Esophagus muscularis mucosa (tissue), 4 donors: ENCODE measurements at regions not wholly inside any gene's neighbourhood (a gene's known extent, or its start where the extent isn't known, plus 50 kb on each side); places are given as distances from the start of the nearest gene placed in this dataset.

ENCODE experiments used
- DNase-seq: peaks from one replicate; pipeline ENCODE4 v3.0.0-alpha.2; 2017; ENCODE audit errors: extremely low spot score
- H3K27ac ChIP-seq, 4 donors: fragments of 200-600 bp; sonication (generic); replicated peaks in 1 of 4; 1 replicate in 3 of 4; 2 replicates in 1 of 4; pipeline ENCODE4 v1.5.1; 2016 to 2019; ENCODE audit warnings: mild to moderate bottlenecking in 1 of 4
- H3K27me3 ChIP-seq, 4 donors: fragments of 200-600 bp; sonication (generic); one replicate each; pipeline versions ENCODE4 v1.5.1 to v1.6.0; 2016 to 2019
- H3K36me3 ChIP-seq, 4 donors: fragments of 200-600 bp; sonication (generic); one replicate each; pipeline ENCODE4 v1.5.1; 2016 to 2019
- H3K4me1 ChIP-seq, 4 donors: fragments of 200-600 bp; sonication (generic); one replicate each; pipeline ENCODE4 v1.5.1; 2016 to 2019
- H3K4me3 ChIP-seq, 4 donors: fragments of 200-600 bp; sonication (generic); 1 replicate in 2 of 4; 2 replicates in 2 of 4; pipeline ENCODE4 v1.5.1; 2016 to 2019; ENCODE audit warnings: mild to moderate bottlenecking in 4 of 4, moderate library complexity in 1 of 4
- H3K9me3 ChIP-seq, 4 donors: fragments of 200-600 bp; sonication (generic); 1 replicate in 3 of 4; 2 replicates in 1 of 4; pipeline ENCODE4 v1.5.1; 2016 to 2019
- EP300 ChIP-seq: sonication (generic); formaldehyde crosslinking; IDR thresholded peaks from one replicate; pipeline ENCODE4 v1.6.1; 2017; ENCODE audit warnings: antibody characterized with exemption
- POLR2A ChIP-seq: fragments of 450-650 bp; IDR thresholded peaks from one replicate; pipeline ENCODE4 v1.6.1; 2017; ENCODE audit warnings: antibody characterized with exemption, moderate library complexity, mild to moderate bottlenecking, low read depth
- POLR2AphosphoS5 ChIP-seq, 2 donors: sonication (generic); formaldehyde crosslinking; IDR thresholded peaks; one replicate each; pipeline ENCODE4 v1.6.1; 2017; ENCODE audit warnings: antibody characterized with exemption in 2 of 2
- WGBS: methylation state at CpG from one replicate; pipeline ENCODE4 v1.1.5; 2018; 5-methylcytosine and 5-hydroxymethylcytosine counted together
- intact Hi-C: fragments of 100-400 bp; cut with DNase I; formaldehyde crosslinking; loops from one replicate; pipeline ENCODE4 v1.15.1; 2023
- TF ChIP-seq, protein P1 (sequence below), 3 experiments: fragments of 200-600 bp in 2 of 3; fragments of 450-650 bp in 1 of 3; sonication (generic) in 2 of 3; IDR thresholded peaks; one replicate each; pipeline ENCODE4 v1.5.1; 2017 to 2019; ENCODE audit warnings: antibody characterized with exemption in 3 of 3, mild to moderate bottlenecking in 2 of 3, moderate library complexity in 1 of 3

DNA sequence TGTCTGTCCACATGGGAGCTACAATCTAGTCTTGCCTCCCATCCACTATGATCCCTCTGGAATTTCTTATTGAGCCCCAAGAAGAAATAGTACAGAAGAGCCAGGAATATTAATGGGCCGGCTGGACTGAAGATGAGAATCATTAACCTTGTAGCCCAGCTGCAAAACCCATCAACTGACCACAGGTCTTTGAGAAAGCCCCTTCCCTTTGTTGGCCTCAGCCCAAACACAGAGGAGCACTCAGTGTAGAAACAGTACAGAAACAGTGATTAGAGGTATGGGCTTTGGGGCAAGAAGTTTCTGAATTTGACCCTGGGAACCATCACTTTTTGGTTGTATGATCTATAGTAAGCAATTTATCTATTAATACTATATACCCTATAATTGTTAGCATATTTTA lies 76.8 kb upstream of the RAB40AL start:
- WGBS = 80% methylated on average over 1 of the region's 1 CpG
- no peak for DNase-seq
- TF ChIP-seq EP300 = no peak
- H3K4me1 ChIP-seq = no peaks in the 10 kb centered on the region
- no peaks in the 10 kb centered on the region for H3K9me3 ChIP-seq
- H3K27ac ChIP-seq = no peak overlapping the region
- no peaks in the 10 kb centered on the region for H3K27me3 ChIP-seq
- intact Hi-C loops = no loop called here
- H3K4me3 ChIP-seq = no peak overlapping the region
- peaks cover 0 to 4% (median 0%) of the 10 kb centered on the region in 4 donors for H3K36me3 ChIP-seq

DNA sequence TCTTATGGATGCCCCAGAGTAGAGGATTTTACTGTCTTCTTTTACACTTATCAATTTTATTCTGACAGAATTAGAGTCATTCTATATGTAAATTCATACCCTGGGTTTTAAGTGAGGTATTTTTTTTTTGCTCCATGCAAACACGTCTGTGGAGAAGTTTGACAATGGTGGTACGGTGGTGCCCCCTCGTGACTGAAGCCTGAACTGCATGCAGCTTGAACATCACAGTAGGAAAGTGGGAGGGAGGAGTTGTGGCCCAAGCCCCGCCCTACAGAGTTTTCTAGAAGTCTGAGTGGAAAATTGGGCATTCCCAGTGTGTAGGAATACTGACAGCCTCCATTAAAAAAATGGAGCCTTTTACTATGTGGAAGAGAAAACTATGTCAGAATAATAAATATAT lies 73.3 kb upstream of the RAB40AL start:
- no peaks in the 10 kb centered on the region for H3K9me3 ChIP-seq
- peak; percentile 94 for DNase-seq
- intact Hi-C loops = no loop called here
- no peak overlapping the region for H3K27ac ChIP-seq
- 0% methylated on average over 4 of the region's 4 CpGs for WGBS
- H3K4me3 ChIP-seq = no peak overlapping the region
- no peaks in the 10 kb centered on the region for H3K4me1 ChIP-seq
- no peaks in the 10 kb centered on the region for H3K27me3 ChIP-seq
- H3K36me3 ChIP-seq = peaks cover 0 to 15% (median 0%) of the 10 kb centered on the region in 4 donors
- TF ChIP-seq POLR2AphosphoS5 (IDR thresholded peaks at IDR 0.05) = no peak
- TF ChIP-seq, protein P1, sequence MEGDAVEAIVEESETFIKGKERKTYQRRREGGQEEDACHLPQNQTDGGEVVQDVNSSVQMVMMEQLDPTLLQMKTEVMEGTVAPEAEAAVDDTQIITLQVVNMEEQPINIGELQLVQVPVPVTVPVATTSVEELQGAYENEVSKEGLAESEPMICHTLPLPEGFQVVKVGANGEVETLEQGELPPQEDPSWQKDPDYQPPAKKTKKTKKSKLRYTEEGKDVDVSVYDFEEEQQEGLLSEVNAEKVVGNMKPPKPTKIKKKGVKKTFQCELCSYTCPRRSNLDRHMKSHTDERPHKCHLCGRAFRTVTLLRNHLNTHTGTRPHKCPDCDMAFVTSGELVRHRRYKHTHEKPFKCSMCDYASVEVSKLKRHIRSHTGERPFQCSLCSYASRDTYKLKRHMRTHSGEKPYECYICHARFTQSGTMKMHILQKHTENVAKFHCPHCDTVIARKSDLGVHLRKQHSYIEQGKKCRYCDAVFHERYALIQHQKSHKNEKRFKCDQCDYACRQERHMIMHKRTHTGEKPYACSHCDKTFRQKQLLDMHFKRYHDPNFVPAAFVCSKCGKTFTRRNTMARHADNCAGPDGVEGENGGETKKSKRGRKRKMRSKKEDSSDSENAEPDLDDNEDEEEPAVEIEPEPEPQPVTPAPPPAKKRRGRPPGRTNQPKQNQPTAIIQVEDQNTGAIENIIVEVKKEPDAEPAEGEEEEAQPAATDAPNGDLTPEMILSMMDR (IDR thresholded peaks at IDR 0.05) = peak; percentile 84 to 91 (median 86)

DNA sequence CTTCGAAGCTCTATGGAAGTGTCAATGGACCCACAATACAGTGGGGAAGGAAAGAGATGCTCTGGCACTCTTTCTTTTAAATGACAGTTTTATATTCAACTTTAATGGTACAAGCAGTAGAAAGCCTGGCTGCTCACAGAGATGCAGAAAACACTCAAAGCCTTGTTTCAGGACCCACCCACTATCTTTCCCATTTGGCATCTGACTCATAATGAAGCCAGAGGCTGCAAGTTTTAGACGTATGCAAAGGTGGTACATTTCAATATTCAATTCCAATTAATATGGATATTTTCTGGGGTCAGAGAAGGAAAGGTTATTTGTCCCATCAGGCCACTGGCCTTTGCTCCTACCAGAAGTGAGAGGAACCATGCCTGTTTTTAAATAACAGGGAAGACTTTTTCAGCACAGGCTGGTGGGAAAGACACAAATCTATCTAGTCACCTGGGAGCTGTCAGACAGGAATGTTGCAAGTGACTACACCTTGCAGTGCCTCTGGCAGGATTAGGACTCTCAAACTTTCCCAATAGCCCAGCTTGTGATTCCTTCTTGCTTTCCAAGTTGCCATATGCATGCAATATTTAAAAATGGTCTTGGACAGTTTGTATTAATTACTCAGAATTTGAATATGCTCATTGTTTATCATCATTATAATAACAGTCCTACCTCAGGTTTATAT lies 70.0 kb upstream of the RAB40AL start:
- Histone ChIP-seq H3K27me3 (no peaks in the 10 kb centered on the region), H3K27ac (no peak overlapping the region), H3K4me1 (no peaks in the 10 kb centered on the region), H3K4me3 (no peak overlapping the region), H3K36me3 (peaks cover 0 to 15% (median 0%) of the 10 kb centered on the region in 4 donors), H3K9me3 (no peaks in the 10 kb centered on the region)
- no peak for TF ChIP-seq POLR2AphosphoS5 (IDR thresholded peaks at IDR 0.05)
- TF ChIP-seq, protein P1 (IDR thresholded peaks at IDR 0.05) = no peak
- no peak for TF ChIP-seq POLR2A
- no peak for TF ChIP-seq EP300
- intact Hi-C loops = no loop called here
- 65% methylated on average over 2 of the region's 2 CpGs for WGBS
- DNase-seq = no peak

DNA sequence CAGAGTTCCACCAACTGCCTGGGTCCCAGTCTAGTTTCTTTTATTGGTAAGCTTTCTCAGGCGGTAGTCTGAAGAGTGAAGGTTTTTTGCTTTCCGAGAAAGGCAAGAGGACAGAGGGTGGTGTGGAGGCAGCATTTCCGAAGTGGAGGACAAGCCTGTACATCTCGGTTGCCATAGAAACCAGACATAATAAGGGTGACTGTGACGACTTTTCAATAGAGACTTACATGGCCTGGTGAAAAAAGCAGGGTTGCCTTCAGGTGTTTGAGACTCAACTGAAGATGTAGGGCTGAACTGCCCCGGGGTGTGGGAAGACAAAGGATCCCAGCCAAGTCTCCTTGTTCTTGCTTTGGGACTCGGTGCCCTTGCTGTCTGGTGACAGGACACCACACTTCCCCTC lies 53.6 kb upstream of the RAB40AL start:
- H3K4me1 ChIP-seq = no peaks in the 10 kb centered on the region
- no peak overlapping the region for H3K4me3 ChIP-seq
- no peak overlapping the region for H3K27ac ChIP-seq
- WGBS = 69% methylated on average over 7 of the region's 7 CpGs
- TF ChIP-seq POLR2A = no peak
- TF ChIP-seq EP300 = no peak
- no peak for TF ChIP-seq POLR2AphosphoS5 (IDR thresholded peaks at IDR 0.05)
- TF ChIP-seq, protein P1 (IDR thresholded peaks at IDR 0.05) = no peak
- peaks cover 0 to 14% (median 4%) of the 10 kb centered on the region in 4 donors for H3K36me3 ChIP-seq
- DNase-seq = no peak
- no peaks in the 10 kb centered on the region for H3K27me3 ChIP-seq
- intact Hi-C loops = no loop called here
- no peaks in the 10 kb centered on the region for H3K9me3 ChIP-seq
